Stimulated activated CD8-positive, alpha-beta memory T cell treated with anti-CD3 and anti-CD28 coated beads, Interleukin-2, amount 100 ng/mL, for 48 hours (primary cell): ENCODE measurements at regions not wholly inside any gene's neighbourhood (a gene's known extent, or its start where the extent isn't known, plus 50 kb on each side); places are given as distances from the start of the nearest gene placed in this dataset.
"Not testable (repeated sequence)": the region's sequence is repeated elsewhere in the genome, so short reads cannot be mapped to it uniquely, and the experiment has no call there.

Source experiments
- DNase-seq, 2 donors: peaks; one replicate each; pipeline ENCODE4 v3.0.0-alpha.2; 2020; ENCODE audit warnings: low read depth in 2 of 2

- no peak for DNase-seq
These were observed 554.0 kb upstream of the SPRY2 start for GRCh38 chr13:80894917-80895316.

GRCh38 chr13:80889829-80890228 lies 548.9 kb upstream of the SPRY2 start:
- no peak for DNase-seq

- no peak for DNase-seq
These were observed 547.5 kb upstream of the SPRY2 start for GRCh38 chr13:80888390-80888789.

GRCh38 chr13:80884056-80884785 lies 543.3 kb upstream of the SPRY2 start:
- DNase-seq = no peak

- no peak for DNase-seq
These were observed 542.6 kb upstream of the SPRY2 start for GRCh38 chr13:80883545-80883944.

GRCh38 chr13:80881942-80882445 lies 541.1 kb upstream of the SPRY2 start:
- DNase-seq = no peak

- DNase-seq = no peak
These were observed 540.6 kb upstream of the SPRY2 start for GRCh38 chr13:80881495-80881894.

GRCh38 chr13:80881034-80881433 lies 540.1 kb upstream of the SPRY2 start:
- DNase-seq = no peak

GRCh38 chr13:80877944-80878241 lies 537.0 kb upstream of the SPRY2 start:
- no peak for DNase-seq

GRCh38 chr13:80877209-80877943 lies 536.5 kb upstream of the SPRY2 start:
- DNase-seq = no peak

GRCh38 chr13:80873589-80873988 lies 532.7 kb upstream of the SPRY2 start:
- peak in 1 of 2 donors; percentile 0 for DNase-seq

GRCh38 chr13:80871971-80872370 lies 531.0 kb upstream of the SPRY2 start:
- DNase-seq = not testable (repeated sequence)

- no peak for DNase-seq
These were observed 530.6 kb upstream of the SPRY2 start for GRCh38 chr13:80871481-80871880.

- no peak for DNase-seq
These were observed 529.3 kb upstream of the SPRY2 start for GRCh38 chr13:80870186-80870585.

- no peak for DNase-seq
These were observed 526.0 kb upstream of the SPRY2 start for GRCh38 chr13:80866921-80867320.

GRCh38 chr13:80865329-80865728 lies 524.4 kb upstream of the SPRY2 start:
- DNase-seq = no peak

GRCh38 chr13:80862456-80862855 lies 521.5 kb upstream of the SPRY2 start:
- no peak for DNase-seq

- no peak for DNase-seq
These were observed 519.9 kb upstream of the SPRY2 start for GRCh38 chr13:80860845-80861244.

- DNase-seq = no peak
These were observed 517.2 kb upstream of the SPRY2 start for GRCh38 chr13:80858131-80858530.

- DNase-seq = no peak
These were observed 516.4 kb upstream of the SPRY2 start for GRCh38 chr13:80857321-80857720.

GRCh38 chr13:80850771-80851170 lies 509.8 kb upstream of the SPRY2 start:
- DNase-seq = no peak

- no peak for DNase-seq
These were observed 503.2 kb upstream of the SPRY2 start for GRCh38 chr13:80844164-80844563.

GRCh38 chr13:80841414-80841813 lies 500.5 kb upstream of the SPRY2 start:
- no peak for DNase-seq
